GM23248 (cell line): ENCODE measurements at regions not wholly inside any gene's neighbourhood (a gene's known extent, or its start where the extent isn't known, plus 50 kb on each side); places are given as distances from the start of the nearest gene placed in this dataset.

Source experiments
- EZH2 ChIP-seq: fragments of 200-600 bp; sonication (generic); IDR thresholded peaks from 2 replicates; pipeline ENCODE4 v1.6.1; 2018; ENCODE audit warnings: antibody characterized with exemption, mild to moderate bottlenecking; ENCODE audit not compliant: insufficient read depth, poor library complexity, severe bottlenecking
- EZH2phosphoT487 ChIP-seq: fragments of 200-600 bp; sonication (generic); IDR thresholded peaks from 2 replicates; pipeline ENCODE4 v1.6.1; 2018; ENCODE audit warnings: antibody characterized with exemption, moderate library complexity, mild to moderate bottlenecking, low read depth; ENCODE audit not compliant: insufficient read depth

- TF ChIP-seq EZH2 (no peak), EZH2phosphoT487 (no peak)
Observed at GRCh38 chr17:72192800-72193192, 72.0 kb downstream of the SOX9 start.
